Stimulated activated CD8-positive, alpha-beta memory T cell treated with anti-CD3 and anti-CD28 coated beads, Interleukin-7, amount 100 ng/mL, for 24 hours (primary cell): ENCODE measurements at regions not wholly inside any gene's neighbourhood (a gene's known extent, or its start where the extent isn't known, plus 50 kb on each side); places are given as distances from the start of the nearest gene placed in this dataset.
"Not testable (repeated sequence)": the region's sequence is repeated elsewhere in the genome, so short reads cannot be mapped to it uniquely, and the experiment has no call there.

Source experiments
- DNase-seq: peaks from one replicate; pipeline ENCODE4 v3.0.0-alpha.2; 2020; ENCODE audit warnings: low read depth

GRCh38 chr3:59192473-59192872, 142.6 kb upstream of the CFAP20DC start:
- DNase-seq = no peak

DNA sequence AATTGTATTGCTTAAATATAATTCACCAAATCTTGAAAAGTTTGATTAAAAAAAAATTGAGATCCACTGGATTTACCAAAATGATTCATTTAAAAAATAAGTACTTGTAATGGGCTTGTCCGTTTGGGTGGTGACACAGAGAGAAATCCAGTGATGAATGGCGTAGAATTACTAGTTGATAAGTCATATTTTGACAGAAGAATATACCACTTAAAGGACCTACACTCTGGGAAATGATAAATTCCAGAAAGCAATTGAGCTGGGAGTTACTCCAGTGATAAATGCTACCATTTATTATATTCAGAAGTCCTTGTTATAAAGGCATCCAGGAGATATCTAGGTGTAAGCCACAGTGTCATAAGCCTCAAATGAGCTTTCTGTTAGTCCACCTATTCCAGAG, 141.8 kb upstream of the CFAP20DC start:
- DNase-seq = no peak

- DNase-seq = no peak
Observed at GRCh38 chr3:59189939-59190338, 140.1 kb upstream of the CFAP20DC start.

GRCh38 chr3:59189526-59189925, 139.7 kb upstream of the CFAP20DC start:
- DNase-seq = no peak

DNA sequence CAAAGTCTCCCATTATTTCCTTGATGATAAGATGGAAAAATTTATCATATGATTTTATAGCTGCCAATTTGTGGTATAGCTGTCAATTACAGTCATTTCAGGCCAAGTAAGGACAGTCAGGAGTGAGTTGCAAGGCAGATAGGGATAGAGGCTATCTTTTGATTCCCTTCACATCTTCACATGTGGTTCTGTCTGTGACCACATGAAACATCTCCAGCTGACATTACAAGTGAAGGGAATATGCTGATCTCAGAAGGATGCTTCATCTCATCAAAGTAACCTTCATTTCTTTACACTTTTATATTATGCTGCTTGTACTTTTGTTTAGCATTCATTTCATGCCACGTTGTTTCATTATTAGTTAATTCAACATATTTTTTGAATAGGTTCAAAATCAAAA, 136.9 kb upstream of the CFAP20DC start:
- DNase-seq = no peak

DNA sequence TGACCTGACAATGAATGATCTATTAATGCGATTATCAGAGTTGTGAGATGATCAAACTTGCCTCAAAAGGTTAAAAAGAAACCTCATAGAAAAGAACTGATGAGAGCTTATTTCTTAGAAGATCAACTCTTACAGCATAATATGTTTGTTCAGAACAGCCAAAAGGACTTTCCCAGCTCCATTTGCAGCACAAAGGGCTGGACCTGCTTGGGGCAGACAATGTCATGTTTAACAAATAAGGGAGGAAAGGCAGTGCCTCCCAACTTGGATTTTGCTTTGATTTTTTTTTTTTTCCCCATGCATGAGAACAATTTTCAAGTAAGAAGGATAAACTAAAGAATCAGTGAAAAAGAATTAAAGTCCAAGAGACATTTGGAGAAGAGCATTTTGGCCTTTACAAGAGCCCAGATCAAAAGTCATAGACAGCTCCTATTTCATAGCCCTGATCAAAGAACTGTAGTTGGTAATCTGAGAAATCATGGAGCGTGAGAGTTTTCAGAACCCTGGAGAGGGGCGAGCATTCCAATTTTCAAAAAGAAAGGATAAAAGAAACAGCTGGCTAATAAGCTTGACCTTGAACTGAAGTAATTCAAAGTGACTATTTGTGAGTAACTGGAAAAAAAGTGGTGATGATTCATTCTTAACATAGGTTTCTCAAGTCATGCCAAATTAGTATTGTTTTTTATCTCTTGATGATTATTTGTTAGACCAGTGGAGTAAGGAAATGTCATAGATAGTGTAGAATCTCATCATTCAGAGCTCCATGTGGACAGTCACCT, 136.0 kb upstream of the CFAP20DC start:
- DNase-seq = no peak

DNA sequence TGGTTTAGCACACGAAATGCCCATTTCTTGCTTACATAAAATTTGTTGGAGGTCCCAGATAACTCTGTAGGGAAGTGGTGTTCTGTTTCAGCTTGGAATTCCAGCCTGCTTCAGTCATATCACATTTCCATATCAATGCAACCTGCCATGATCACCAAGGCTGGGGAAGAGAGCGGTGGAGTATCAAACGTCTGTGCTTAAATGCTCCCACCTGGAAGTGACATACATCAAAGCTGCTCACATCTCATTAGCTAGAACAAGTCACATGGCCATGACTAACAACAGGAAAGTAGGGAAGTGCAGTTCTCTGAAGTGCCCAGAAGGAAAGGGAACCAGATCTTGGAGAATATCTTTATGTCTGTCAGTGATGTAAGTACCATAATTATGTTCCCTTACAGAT, 130.2 kb upstream of the CFAP20DC start:
- no peak for DNase-seq

- no peak for DNase-seq
Observed at GRCh38 chr3:59178698-59179097, 128.9 kb upstream of the CFAP20DC start.

GRCh38 chr3:59171491-59171890, 121.7 kb upstream of the CFAP20DC start:
- no peak for DNase-seq

GRCh38 chr3:59170166-59170565, 120.3 kb upstream of the CFAP20DC start:
- not testable (repeated sequence) for DNase-seq

- no peak for DNase-seq
Observed at GRCh38 chr3:59167756-59168155, 117.9 kb upstream of the CFAP20DC start.

DNA sequence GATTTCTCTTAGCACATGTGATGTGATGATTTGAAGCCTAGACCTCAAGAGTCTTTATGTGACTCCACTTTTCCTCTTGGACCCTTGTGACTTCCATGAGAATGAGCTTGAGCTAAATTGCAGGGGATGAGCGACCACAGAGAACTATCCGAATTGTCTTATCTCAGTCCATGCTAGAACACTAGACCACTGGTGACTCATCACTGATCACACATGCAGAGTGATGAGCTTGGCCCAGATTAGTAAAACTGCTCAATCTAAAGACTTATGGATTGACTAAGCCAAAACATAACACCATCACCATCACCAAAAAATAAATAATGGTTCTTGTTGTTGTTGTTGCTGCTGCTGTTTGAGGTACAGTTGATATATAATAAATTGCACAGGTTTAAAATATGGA, 114.1 kb upstream of the CFAP20DC start:
- no peak for DNase-seq

- DNase-seq = no peak
Observed at GRCh38 chr3:59161048-59161447, 111.2 kb upstream of the CFAP20DC start.

DNA sequence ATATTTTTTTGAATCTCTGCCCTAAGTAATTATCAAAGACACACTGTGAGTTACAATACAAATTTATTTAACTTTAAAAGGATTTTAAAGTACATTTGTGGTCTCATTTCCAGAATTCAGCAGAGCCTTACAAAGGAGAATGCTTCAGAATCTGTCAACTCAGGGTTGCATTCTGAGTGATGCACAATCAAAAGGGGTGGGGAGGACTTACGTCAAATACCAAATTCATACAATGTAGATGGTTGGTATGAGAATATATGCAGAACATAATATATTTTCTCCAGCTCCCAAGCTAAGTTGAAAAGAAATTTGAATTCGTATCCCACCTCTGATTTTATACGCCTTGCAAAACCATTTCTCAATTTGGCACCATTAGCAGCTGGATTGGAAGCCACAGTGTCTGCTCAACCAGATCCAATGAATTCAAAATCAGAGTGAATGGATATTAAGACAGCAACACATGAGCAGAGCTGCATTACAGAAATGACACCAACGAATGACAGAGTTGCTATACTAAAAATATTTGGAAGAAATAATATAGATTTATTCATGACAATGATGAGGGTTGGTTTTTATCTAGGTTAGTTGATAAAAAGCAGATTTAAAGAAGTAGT, 110.4 kb upstream of the CFAP20DC start:
- no peak for DNase-seq

GRCh38 chr3:59153648-59154047, 103.8 kb upstream of the CFAP20DC start:
- DNase-seq = no peak

DNA sequence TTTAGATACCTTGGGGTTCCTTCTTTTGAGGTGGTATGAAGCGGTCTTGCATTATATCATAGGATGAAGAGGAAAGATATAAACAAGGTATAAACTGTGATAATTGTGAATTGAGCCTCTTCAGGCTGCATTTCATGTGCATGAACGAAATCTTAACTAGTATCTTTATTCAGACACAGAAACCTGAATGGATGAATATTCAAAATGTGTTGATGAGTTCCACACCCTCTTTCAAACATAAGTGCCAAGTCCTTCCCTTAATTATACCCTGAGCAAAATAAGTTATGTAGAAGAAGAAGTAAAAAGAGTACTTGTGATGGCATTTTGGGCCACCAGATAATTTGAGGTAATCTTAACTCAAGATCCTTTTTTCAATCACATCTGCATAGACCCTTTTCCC, 103.1 kb upstream of the CFAP20DC start:
- DNase-seq = no peak

- no peak for DNase-seq
Observed at GRCh38 chr3:59150039-59150438, 100.2 kb upstream of the CFAP20DC start.

DNA sequence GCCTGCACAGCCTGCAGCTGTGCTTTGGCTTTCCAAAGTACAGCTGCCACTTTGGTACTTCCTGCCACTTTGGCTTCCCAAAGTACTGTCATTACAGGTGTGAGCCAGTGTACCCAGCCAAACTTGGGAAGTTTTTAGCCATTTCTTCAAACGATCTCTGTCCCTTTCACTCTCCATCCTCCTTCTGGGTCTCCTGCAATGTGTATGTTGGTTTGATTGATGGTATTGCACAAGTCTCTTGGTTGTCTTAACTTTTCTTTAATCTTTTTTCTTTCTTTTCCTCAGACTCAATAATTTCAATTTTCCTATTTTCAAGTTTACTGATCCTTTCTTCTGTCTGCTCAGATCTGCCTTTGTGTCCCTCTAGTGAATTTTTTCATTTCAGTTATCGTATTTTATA, 99.3 kb upstream of the CFAP20DC start:
- no peak for DNase-seq

DNA sequence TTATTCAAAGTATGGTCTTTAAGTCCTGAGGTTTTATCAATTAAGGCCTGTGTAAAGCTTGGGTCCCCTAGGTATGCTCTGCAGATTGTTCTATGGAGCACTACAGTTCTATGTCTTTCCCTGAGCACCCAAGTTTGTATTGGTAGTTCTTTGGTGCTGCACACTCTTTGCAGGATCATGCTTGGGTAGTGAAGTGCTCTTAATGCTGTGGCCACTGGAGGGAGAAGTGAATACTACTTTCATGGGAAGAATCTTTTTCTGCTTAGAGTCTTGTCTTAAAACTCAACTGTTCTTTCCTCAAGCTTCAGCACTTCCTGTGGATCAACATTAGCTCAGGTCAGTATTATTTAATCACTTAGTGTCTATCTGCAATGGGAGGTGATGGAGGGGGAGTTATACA, 93.6 kb upstream of the CFAP20DC start:
- DNase-seq = no peak

- DNase-seq = no peak
Observed at GRCh38 chr3:59142556-59142955, 92.7 kb upstream of the CFAP20DC start.

DNA sequence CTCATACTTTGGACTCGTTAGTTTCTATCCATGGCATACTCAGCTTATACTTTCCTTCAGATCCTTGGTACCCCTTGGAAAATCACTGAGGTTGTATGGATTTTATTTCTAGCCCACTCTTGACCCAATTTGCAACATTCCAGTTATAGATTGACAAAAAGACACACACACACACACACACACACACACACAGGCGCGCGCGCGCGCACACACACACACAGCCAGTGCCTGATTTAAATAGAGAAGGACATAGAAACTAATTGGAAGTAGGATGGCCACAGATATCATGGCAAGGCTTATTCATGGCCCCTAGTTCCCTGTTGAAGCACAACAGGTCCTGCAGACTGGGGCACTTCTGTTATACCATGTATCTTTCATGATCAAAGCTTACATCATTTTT, 89.1 kb upstream of the CFAP20DC start:
- no peak for DNase-seq

GRCh38 chr3:59137415-59137814, 87.6 kb upstream of the CFAP20DC start:
- DNase-seq = no peak

DNA sequence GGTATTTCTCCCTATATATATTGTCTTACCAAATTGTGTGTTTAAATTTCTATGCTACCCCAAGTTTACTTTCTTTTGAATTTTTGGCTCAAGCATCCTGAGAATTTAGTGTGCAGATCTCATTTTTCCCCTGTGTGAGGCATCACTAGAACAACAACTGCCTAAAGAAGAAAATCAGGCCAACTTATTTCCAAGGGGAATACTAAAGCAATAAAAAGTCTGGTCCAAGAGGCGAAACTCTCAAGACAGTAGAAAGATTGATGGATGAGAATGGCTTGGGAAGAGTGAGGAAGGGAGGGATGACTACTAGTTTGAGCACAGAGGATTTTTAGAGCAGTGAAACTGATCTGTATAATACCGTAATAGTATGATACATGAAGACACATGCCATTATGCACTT, 86.3 kb upstream of the CFAP20DC start:
- DNase-seq = no peak

DNA sequence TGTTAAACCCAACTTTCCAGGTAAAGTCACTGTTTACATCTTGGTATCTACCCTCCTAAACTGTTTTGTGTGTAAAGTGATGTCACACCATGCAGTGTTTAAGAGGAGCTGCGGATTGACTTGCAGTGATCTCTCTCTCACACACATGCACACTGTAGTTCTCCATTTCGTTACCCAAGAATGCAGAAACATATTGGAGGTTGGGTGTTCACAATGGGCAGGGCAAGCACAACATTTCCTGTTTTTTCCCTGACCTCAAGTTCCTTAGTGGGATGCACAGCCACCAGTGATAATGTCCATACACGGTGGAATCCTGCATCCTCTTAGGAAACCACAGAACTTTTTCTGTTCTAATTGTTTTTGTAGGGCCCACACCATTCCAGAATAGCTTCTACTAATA, 85.3 kb upstream of the CFAP20DC start:
- no peak for DNase-seq
